Mammary epithelial cell (primary cell): ENCODE measurements at regions not wholly inside any gene's neighbourhood (a gene's known extent, or its start where the extent isn't known, plus 50 kb on each side); places are given as distances from the start of the nearest gene placed in this dataset.

Source experiments
- EZH2 ChIP-seq: IDR thresholded peaks from 2 replicates; pipeline ENCODE4 v1.6.1; 2012; ENCODE audit warnings: low read length, inconsistent platforms, borderline replicate concordance
- TF ChIP-seq, protein P1 (sequence below), 2 donors: IDR thresholded peaks in 1 of 2; conservative IDR thresholded peaks in 1 of 2; 2 replicates each; pipeline ENCODE4 v1.5.1; 2011 to 2012; ENCODE audit warnings: inconsistent platforms in 2 of 2, low read length in 2 of 2, mild to moderate bottlenecking in 2 of 2, control low read depth in 1 of 2, low read depth in 1 of 2; ENCODE audit not compliant: insufficient read depth in 1 of 2; ENCODE audit errors: extremely low read depth in 1 of 2

DNA sequence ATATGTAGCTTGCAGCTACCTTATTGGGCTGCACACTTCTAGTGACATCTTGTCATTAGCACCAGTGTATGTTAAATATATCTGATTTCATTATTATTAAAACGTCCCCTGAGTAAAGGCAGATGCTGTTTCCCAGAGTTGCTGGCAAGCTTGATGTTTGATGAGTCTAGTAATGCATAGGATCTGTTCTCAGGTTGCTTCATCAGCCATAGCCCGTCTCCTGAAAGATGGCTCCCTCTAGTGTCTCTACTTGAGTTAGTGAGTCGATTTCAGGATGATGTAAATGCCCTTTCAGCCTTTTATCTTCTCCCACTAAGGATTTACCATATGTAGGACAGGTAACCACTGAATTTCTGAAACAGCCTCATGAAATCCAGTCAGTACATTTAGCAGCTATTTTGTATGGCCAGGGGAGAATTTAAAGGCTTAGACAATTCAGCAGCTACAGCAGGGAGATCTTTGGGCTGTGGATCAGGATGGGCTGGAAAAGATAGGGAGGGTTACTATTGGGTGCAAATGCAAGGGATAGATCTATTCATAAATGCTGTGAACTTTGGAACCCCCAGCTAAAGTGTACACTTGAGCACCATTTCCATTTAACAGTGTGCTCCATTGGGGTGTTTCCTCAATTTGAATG lies 376.3 kb downstream of the CNTNAP4 start:
- TF ChIP-seq, protein P1, sequence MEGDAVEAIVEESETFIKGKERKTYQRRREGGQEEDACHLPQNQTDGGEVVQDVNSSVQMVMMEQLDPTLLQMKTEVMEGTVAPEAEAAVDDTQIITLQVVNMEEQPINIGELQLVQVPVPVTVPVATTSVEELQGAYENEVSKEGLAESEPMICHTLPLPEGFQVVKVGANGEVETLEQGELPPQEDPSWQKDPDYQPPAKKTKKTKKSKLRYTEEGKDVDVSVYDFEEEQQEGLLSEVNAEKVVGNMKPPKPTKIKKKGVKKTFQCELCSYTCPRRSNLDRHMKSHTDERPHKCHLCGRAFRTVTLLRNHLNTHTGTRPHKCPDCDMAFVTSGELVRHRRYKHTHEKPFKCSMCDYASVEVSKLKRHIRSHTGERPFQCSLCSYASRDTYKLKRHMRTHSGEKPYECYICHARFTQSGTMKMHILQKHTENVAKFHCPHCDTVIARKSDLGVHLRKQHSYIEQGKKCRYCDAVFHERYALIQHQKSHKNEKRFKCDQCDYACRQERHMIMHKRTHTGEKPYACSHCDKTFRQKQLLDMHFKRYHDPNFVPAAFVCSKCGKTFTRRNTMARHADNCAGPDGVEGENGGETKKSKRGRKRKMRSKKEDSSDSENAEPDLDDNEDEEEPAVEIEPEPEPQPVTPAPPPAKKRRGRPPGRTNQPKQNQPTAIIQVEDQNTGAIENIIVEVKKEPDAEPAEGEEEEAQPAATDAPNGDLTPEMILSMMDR (conservative IDR thresholded peaks at IDR 0.05 in 1 of 2, IDR thresholded peaks at IDR 0.05 in 1 of 2; ENCODE audit: extremely low read depth in 1 of 2, insufficient read depth in 1 of 2, low read depth in 1 of 2, low read length in 2 of 2): peak; percentile 70 to 83
- TF ChIP-seq EZH2: no peak
